AG08395 (cell line): ENCODE measurements at regions not wholly inside any gene's neighbourhood (a gene's known extent, or its start where the extent isn't known, plus 50 kb on each side); places are given as distances from the start of the nearest gene placed in this dataset.

Experiments
- DNase-seq: peaks from one replicate; pipeline ENCODE4 v3.0.0; 2012; ENCODE audit warnings: mixed read lengths, low spot score

DNA sequence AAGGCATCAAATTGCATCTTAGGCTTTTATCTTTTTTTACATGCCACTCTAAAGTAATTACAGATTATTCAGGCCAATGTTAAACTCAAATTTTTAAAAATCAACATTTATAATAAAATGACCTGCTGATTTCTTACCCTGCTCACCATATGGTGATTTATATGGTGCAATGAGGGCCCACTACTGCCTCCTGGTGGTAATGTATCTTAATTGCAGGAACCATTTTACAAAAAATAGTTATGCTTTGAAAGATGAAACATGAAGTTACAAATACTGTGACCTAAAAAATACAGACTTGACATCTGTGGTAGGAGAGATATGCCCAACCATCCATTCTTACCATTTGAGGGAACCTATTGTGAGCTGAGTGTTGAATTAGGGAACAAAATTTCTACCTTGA, 292.6 kb upstream of the TAS2R1 start:
- DNase-seq = no peak

DNA sequence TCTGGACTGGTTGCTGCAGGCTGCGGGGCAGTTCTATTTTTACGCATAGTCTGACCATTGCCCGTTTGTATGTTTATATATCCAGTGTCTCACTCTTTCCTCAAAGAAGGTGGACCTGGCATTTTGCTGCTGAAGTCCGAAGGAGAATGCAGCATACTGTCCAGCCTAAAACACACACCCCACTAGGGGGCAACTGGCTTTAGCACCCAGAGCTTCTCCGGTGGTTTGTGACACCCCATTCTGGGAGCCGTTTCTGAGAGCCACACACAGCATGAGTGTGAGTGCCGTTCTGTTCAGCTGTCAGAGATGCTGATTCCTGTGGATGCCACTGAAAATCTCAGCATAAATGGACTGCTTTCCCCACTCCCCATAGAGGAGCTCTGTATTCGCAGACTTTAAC, 290.5 kb upstream of the TAS2R1 start:
- no peak for DNase-seq

DNA sequence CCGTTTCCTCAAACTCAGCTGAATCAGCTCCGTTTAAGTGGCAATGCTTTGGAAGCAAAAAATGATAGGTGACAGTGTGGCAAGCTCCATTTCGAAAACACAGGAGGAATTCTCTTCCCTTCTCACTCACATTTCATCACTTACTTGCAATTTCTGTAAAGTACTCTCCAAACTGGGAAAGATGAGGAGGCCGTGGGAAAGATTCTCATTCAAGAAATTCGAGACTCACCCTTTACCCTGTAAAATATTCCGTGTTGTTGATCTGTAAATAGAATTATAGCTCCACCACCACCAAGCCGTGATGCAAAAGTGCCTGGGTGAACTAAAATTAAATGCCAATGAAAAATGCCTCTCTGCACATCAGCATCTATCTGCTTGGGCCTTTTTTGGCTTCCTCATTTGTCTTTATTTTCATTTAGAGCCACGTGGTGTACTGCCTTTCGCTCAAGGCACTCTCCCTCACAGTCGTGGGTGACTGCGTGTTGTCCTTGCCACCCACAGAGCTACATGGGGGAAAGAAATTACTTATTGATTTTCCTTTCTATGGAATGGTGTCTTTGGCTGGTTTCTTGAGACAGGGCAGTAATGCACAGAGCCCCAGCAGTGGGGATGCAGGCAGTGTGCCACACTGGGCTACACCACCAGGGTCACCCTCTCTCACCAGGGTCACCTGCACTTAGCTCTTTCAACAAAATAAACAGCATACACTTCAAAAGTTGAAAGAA, 289.3 kb upstream of the TAS2R1 start:
- no peak for DNase-seq

DNA sequence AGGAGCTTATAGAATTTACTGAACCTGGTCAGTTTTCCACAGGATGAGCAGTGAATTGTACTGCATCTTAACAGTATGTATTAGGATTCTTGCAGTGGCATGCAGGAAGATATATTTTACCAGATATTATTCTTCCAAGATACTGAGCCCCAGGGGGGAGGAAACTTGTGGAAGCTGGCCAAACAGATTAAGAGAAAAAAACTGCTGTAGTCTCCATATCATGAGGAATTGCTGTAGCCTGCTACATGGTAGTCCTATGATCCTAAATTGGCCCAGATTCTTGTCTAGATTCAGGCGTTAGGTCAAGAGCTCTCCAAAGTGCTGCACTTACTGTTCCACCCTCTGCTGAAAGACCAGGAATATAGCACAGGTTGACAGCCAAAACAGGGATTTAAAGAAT, 275.5 kb upstream of the TAS2R1 start:
- no peak for DNase-seq

GRCh38 chr5:9903801-9904200, 273.6 kb upstream of the TAS2R1 start:
- peak; percentile 29 for DNase-seq

GRCh38 chr5:9898319-9898718, 268.2 kb upstream of the TAS2R1 start:
- DNase-seq = peak; percentile 55

DNA sequence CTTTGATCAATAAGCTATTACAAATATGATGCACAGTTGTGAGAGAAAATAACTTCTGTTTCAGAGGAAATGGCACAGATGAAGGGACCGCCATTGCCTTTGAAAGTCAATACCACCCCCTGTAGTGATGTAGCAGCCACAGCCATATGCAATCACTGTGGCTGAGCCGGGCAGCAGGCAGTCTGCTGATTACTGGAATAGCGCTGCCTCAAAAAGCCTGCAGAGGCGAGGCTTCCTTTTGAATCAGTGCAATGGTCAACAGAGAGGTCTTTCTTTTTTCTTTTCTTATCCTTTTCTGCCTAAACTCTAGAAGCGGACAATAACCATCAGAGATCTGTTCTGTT, 265.1 kb upstream of the TAS2R1 start:
- no peak for DNase-seq

- no peak for DNase-seq
These were observed 264.6 kb upstream of the TAS2R1 start for GRCh38 chr5:9894571-9895301.

- DNase-seq = no peak
These were observed 262.5 kb upstream of the TAS2R1 start for GRCh38 chr5:9892696-9893095.

DNA sequence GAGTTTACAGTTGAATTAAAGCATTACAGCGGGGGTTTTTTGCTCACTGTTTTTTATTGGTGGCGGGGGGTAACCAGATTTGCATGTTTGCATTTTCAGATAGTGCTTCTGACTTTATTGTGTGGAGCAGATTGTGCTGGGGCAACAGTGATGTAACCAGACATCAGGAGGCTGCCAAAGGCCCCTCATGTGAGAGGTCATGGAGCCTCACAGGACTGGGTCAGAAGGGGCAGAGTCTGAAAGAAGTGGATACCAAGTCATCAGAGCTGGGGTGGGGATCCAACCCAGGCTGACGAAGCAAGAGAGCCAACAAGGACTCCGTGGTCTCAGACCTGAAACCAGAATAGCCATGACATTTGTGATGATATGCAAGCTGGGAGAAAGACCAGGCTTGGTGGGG, 259.4 kb upstream of the TAS2R1 start:
- DNase-seq = no peak

DNA sequence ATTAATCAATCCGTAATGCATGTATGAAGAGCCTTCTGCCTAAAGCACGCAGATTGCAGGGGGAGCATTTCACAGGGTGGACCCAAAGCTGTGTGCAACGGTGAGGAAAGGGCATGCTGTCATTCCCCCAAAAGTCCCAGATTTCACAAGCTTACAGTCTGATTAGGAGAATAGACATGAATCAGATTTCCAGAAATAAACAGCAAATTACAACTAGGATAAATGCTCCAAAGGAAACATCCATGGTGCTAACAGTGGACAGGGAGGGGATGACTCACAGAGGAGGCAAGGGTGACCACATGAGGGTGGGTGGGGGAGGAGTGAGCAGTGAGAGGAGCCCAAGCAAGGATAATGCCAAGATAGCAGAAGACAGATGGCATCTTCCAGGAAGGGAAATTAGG, 258.4 kb upstream of the TAS2R1 start:
- DNase-seq = peak; percentile 96

GRCh38 chr5:9885164-9885563, 255.0 kb upstream of the TAS2R1 start:
- no peak for DNase-seq

DNA sequence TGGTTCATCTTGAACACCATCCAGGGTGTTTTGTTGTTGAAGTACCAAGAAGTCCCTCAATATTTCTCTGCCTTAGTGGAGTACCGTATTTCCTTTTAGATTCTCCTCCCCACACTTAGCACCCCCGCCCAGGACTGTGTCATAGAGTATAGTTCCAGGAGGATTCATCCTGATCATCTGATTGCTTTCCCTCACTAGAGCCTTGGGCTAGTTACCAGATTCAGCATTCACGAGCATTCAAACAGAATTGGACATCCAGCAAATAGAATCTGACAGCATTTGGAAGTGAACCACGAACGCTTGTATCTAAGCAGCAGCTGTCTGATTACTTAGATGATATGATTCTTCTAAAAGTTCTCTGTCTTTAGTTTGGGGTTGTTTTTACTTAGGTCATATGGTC, 248.1 kb upstream of the TAS2R1 start:
- DNase-seq = no peak

DNA sequence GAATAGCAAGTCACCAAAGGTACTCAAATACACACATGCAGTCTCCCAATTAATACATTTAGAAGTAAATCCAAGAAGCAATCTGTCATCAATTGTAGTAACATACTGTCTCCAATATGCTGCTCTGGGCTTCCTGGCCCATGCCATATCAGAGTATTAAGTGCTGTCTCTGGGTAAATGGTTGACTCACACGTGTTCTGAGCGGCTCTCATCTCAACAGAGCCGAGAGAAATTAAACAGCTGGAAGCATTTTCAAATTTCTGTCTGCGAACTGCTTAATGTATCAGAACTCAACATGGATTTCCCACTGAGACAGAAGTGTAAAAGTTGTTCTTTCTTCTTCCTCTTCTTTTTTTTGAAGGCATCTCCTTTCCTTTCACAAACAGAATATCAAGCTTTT, 247.3 kb upstream of the TAS2R1 start:
- DNase-seq = peak; percentile 25

DNA sequence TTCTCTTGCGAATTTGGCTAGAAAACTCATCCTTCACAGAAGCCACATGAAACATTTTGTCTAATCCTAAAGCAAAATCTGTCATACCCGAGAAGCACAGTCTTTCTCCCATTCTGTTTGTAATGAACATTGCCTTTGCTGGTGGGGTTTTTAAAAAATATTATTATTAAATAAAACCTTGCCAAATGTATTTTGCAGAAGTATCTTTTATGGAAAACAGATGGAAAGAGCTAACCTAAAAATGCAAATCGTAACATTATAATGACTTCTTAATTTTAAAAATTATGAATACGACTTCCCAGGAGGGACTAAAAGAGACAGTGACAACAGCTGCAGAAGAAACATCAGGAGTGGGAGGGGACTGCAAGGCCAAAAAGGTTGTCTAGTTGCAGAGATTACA, 246.3 kb upstream of the TAS2R1 start:
- DNase-seq = no peak

DNA sequence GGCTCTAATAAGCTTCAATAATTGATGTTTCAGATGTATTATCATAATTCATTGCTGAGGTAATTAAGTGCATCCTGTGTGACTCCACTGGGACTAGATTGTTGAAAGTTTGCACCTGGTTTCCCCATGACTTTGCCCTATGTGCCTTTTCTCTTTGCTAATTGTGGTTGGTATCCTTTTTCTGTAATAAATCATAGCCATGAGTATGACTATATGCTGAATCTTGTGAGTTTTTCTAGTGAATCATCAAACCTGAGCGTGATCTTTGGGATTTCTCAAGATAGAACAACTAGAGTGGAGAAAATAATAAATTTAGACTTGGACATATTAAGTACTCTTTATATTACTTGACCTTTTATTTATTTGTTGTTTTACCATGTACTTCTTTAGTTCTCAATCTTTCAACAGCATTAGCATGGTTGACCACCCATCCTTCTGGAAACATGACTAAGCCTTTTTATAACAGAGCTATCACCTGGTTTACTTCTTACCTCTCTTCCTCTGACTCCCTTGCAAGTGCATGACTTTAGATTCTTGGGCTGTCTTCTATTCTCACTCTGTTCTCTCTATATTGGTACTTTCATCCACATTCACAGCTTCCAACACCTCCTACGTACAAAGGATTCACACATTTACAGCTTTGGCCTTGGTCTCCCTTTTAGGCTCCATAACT, 239.6 kb upstream of the TAS2R1 start:
- peak; percentile 58 for DNase-seq

DNA sequence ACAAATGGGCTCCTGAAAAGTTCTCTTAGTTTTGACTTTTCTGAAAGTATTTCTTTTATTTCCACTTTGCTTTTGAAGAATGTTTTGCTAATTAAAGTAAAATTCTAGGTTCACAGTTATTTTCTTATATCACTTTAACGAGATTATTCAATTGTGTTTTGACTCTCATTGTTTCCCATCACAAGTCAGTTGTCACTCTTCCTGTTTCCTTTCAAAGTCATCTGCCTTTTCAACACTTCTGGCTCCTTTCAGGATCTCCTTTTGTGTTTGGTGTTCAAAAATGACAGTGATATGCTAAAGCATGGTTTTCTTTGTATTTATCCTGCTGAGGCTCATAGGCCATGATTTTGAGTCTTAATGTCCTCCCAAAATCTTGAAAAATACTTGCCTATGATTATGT, 235.4 kb upstream of the TAS2R1 start:
- DNase-seq = no peak

DNA sequence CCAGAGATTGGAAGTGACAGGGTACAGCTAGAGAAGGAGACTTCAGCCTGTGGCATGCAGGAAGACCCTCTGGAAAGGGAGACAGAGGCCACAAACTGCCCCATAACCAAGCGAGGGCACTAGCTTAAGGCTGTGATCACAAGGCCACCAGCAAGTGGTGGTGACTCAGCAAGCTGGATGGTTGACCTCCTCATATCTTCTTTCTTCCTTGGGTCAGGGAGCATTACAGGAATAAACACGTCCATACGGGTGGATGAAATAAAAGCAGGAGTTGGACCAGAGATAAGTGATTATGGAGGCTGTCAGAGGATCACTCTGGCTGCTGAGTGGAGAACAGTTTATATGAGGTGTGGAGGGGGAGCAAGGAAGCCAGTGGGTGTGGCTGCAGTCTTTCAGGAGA, 234.6 kb upstream of the TAS2R1 start:
- no peak for DNase-seq

DNA sequence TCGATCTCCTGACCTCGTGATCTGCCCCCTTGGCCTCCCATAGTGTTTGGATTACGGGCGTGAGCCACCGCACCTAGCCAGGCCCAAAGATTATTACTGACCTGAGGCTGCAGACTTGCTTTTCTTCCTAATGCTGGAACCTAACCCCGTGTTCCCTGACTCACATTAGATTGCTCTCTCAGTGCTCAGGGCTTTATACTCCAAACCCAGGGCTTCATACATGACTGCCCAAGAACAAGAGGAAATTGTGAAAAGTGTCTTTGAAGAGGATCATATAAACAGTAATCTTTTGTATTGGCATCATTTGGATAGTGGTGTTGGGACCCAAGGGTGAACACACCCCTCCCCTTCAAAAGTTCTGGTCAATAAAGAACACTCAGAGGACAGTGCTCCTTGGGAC, 233.3 kb upstream of the TAS2R1 start:
- DNase-seq = no peak

DNA sequence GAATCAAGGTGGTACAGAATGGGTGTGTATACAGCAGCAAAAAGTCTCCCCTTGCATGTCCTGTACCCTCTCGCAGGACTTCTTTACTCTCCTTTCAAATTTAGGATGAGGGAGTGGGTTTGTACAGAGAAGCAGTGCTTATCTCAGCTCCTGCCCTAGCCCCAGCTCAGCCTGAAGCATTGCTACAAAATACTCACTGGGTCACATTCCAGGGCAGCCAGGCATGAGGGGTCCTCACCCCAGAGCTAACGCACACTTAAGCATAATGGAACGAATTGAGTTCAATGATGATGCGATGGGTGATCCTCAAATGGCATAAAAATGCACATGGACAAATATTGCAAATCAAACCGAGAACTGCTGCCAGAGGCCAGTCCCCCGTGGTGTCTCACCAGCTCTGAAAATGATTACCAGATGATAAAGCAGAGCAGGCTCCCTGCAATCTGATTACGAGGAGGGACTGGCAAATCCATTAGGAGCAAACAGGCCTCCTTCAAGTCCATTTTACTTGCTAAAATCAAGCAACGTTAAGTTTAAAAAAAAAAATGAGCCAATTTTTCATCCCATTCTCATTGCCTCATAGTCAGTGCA, 231.6 kb upstream of the TAS2R1 start:
- peak; percentile 74 for DNase-seq

DNA sequence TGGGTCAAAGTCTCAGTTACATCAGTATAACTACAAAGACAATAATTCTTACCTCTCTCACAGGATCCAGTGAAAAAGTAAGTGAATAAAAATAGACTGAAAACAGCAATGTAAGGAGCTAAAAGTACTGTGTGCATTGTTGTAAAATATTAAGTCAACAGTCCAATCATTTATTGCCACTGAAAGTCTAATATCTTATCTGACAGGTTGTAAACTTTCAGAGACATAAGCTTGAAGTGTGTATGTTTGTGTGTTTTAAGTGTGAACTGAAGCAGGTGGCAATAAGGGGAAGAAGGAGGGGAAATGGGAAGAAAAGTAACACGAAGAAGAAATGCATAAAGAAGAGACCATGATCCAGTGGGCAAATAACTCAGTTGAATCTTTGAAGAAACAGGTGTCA, 229.7 kb upstream of the TAS2R1 start:
- no peak for DNase-seq

DNA sequence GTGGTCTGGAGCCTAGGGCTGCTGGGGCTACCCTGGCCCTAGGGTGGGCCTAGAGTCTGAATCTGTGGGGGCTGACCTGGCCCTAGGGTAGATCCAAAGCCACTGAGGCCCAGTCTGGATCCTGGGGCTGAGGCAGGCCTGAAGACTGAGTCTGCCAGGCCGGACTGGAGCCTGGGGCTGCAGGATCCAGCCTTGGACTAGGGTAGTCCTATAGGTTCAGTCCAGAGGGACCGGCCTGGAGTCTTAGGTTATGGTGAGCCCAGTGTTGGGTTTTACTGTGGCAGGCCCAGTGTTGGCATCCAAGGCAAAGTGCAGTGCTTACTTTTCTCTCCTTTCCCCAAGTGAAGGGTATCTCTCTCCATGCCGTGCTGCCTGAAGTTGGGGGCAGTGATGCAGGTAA, 227.9 kb upstream of the TAS2R1 start:
- no peak for DNase-seq

GRCh38 chr5:9853309-9853708, 223.2 kb upstream of the TAS2R1 start:
- DNase-seq = no peak
